Esophagus squamous epithelium (tissue), 5 donors: ENCODE measurements at regions not wholly inside any gene's neighbourhood (a gene's known extent, or its start where the extent isn't known, plus 50 kb on each side); places are given as distances from the start of the nearest gene placed in this dataset.

Experiments
- DNase-seq: peaks from one replicate; lab custom pipeline; 2025; lab: John Stamatoyannopoulos, UW
- H3K27ac ChIP-seq, 4 donors: fragments of 200-600 bp; sonication (generic); one replicate each; pipeline ENCODE4 v1.5.1; 2016 to 2019; ENCODE audit warnings: mild to moderate bottlenecking in 1 of 4
- H3K27me3 ChIP-seq, 4 donors: fragments of 200-600 bp; sonication (generic); 1 replicate in 3 of 4; 2 replicates in 1 of 4; pipeline versions ENCODE4 v1.5.1 to v1.6.0; 2017 to 2021; ENCODE audit warnings: antibody characterized with exemption in 1 of 4
- H3K36me3 ChIP-seq, 3 donors: fragments of 200-600 bp; sonication (generic); one replicate each; pipeline ENCODE4 v1.5.1; 2016 to 2019
- H3K4me1 ChIP-seq, 3 donors: fragments of 200-600 bp; sonication (generic); one replicate each; pipeline ENCODE4 v1.5.1; 2017 to 2019
- H3K4me3 ChIP-seq, 4 donors: fragments of 200-600 bp; sonication (generic); 1 replicate in 3 of 4; 2 replicates in 1 of 4; pipeline ENCODE4 v1.5.1; 2016 to 2019; ENCODE audit warnings: mild to moderate bottlenecking in 2 of 4, moderate library complexity in 1 of 4
- H3K9me3 ChIP-seq, 3 donors: fragments of 200-600 bp; sonication (generic); one replicate each; pipeline ENCODE4 v1.5.1; 2016 to 2019
- CTCF ChIP-seq, 6 experiments: fragments of 450-650 bp in 4 of 6; fragments of 200-600 bp in 2 of 6; sonication (generic) in 2 of 6; IDR thresholded peaks; one replicate each; pipeline ENCODE4 v1.5.1; 2016 to 2019; ENCODE audit warnings: antibody characterized with exemption in 6 of 6, mild to moderate bottlenecking in 4 of 6, moderate library complexity in 4 of 6
- POLR2A ChIP-seq, 4 donors: fragments of 450-650 bp; IDR thresholded peaks; one replicate each; pipeline ENCODE4 v1.6.1; 2017; ENCODE audit warnings: antibody characterized with exemption in 4 of 4, mild to moderate bottlenecking in 4 of 4, moderate library complexity in 3 of 4
- WGBS, 2 donors: methylation state at CpG; one replicate each; pipeline ENCODE4 v1.1.5; 2018; 5-methylcytosine and 5-hydroxymethylcytosine counted together
- intact Hi-C: fragments of 100-400 bp; cut with DNase I; formaldehyde crosslinking; loops from one replicate; pipeline ENCODE4 v1.15.0; 2022
- donor health status: DM: yes; HTN: yes; CAD: no.

DNA sequence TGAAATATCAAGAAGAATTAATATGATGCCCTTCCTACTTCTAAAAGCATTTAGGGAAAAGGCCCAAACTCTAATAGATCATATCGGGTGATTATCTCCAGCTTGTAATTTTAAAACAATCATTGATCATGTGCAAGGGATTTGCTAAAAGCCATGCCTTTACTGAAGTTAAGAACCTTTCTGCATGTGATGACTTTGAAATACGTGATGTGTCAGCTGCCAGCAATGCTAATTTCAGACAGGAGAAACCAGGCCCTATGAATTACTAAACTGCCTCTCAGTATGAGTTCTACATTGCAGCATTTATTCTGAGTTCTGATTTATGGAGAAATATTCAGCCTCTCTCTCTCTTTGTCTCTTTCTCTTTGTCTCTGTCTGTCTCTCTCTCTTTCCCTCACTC is 203.6 kb upstream of the AKR1E2 start:
- no peak overlapping the region for H3K4me3 ChIP-seq
- no peaks in the 10 kb centered on the region for H3K27me3 ChIP-seq
- TF ChIP-seq POLR2A (IDR thresholded peaks at IDR 0.05) = no peak
- no peak for TF ChIP-seq CTCF (IDR thresholded peaks at IDR 0.05)
- no peak overlapping the region for H3K27ac ChIP-seq
- no peak for DNase-seq
- H3K9me3 ChIP-seq = peaks cover 0 to 3% (median 1%) of the 10 kb centered on the region in 3 donors
- no peaks in the 10 kb centered on the region for H3K4me1 ChIP-seq
- no peaks in the 10 kb centered on the region for H3K36me3 ChIP-seq
- 87 to 95% methylated on average over 2 of the region's 2 CpGs for WGBS, 2 donors
- intact Hi-C loops = no loop called here

DNA sequence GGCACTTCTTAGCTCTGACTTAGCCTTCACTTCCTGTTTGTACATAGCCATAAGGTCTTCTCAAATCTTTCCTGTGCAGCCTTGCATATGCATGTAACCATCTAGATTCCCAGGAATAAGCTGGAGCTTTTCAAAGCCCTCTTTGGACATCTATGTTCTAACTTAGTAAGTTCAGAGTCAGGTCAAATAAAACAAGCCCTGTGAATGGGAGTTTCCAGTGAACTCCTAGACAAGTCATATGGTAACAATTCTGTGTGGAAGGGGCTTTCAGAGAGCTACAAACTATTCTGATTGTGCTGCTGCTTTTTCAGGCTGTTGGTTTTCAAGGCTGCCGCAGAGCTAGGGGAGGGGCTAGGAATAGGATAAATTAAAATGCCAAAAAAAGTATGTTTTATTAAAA is 208.4 kb upstream of the AKR1E2 start:
- H3K4me3 ChIP-seq = no peak overlapping the region
- H3K4me1 ChIP-seq = no peaks in the 10 kb centered on the region
- 71 to 88% methylated on average over 1 of the region's 1 CpG for WGBS, 2 donors

GRCh38 chr10:4615042-4615441 is 211.0 kb upstream of the AKR1E2 start:
- H3K27ac ChIP-seq = no peak overlapping the region
- no peak for DNase-seq
- 95 to 100% methylated on average over 1 of the region's 1 CpG for WGBS, 2 donors

More for the DNA sequence above, 208.4 kb upstream of the AKR1E2 start:
- Histone ChIP-seq H3K27me3 (no peaks in the 10 kb centered on the region), H3K27ac (no peak overlapping the region), H3K36me3 (no peaks in the 10 kb centered on the region), H3K9me3 (peaks cover 0 to 8% (median 0%) of the 10 kb centered on the region in 3 donors)
- TF ChIP-seq POLR2A (IDR thresholded peaks at IDR 0.05) (no peak), CTCF (IDR thresholded peaks at IDR 0.05) (no peak)
- no peak for DNase-seq
- intact Hi-C loops = no loop called here

DNA sequence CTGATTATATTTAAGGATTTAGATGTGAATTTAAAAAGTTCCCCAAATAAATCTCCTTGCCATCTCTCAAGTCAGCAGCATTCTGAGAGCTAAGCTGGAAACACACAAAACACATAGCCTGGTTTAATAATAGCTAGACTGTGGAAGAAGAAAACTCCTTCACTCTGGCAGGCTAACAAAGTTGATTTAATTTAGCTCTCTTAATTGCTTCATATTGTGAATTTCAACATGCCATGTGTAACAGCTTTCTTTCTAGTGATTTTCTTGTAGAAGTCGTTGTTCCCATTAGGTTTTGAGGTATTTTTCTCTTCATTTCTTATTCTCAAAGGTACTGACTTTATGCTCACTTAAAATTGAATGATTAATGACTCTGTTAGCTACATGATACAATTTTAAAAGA is 216.8 kb upstream of the AKR1E2 start:
- DNase-seq = no peak
- Histone ChIP-seq H3K27ac (no peak overlapping the region), H3K4me1 (no peaks in the 10 kb centered on the region), H3K27me3 (no peaks in the 10 kb centered on the region), H3K36me3 (no peaks in the 10 kb centered on the region), H3K9me3 (no peaks in the 10 kb centered on the region), H3K4me3 (no peak overlapping the region)
- 54 to 56% methylated on average over 1 of the region's 1 CpG for WGBS, 2 donors
- intact Hi-C loops = no loop called here
- no peak for TF ChIP-seq CTCF (IDR thresholded peaks at IDR 0.05)
- no peak for TF ChIP-seq POLR2A (IDR thresholded peaks at IDR 0.05)

More at GRCh38 chr10:4615042-4615441, 211.0 kb upstream of the AKR1E2 start:
- H3K27me3 ChIP-seq = no peaks in the 10 kb centered on the region
- intact Hi-C loops = no loop called here
- peaks cover 0 to 8% (median 0%) of the 10 kb centered on the region in 3 donors for H3K9me3 ChIP-seq
- no peaks in the 10 kb centered on the region for H3K36me3 ChIP-seq
- TF ChIP-seq CTCF (IDR thresholded peaks at IDR 0.05) = no peak
- TF ChIP-seq POLR2A (IDR thresholded peaks at IDR 0.05) = no peak
- H3K4me3 ChIP-seq = no peak overlapping the region
- no peaks in the 10 kb centered on the region for H3K4me1 ChIP-seq

DNA sequence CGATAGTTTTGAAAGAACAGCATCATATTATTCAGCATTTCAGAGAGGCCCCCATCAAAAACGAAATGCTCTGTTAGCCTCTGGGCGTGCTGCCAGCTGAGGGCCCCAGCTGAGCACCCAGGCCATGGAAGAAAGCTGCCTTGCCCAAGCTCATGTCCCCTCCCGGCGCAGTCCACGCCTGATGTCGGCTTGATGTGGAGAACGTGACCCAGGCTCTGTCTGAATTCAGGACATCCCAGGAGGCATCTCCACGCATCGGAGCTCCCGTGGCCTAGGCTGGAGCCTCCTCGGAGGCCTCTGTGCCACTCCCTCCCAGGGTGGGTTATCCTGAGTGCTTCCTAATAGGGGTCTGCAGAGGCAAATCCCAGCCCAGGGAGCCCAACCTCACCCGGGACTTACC is 218.3 kb upstream of the AKR1E2 start:
- no peaks in the 10 kb centered on the region for H3K9me3 ChIP-seq
- H3K4me3 ChIP-seq = no peak overlapping the region
- no peak for DNase-seq
- no peaks in the 10 kb centered on the region for H3K36me3 ChIP-seq
- intact Hi-C loops = no loop called here
- no peaks in the 10 kb centered on the region for H3K27me3 ChIP-seq
- H3K4me1 ChIP-seq = no peaks in the 10 kb centered on the region
- no peak overlapping the region for H3K27ac ChIP-seq
- WGBS, 2 donors = 45 to 82% methylated on average over 2 to 9 of the region's 13 CpGs
- TF ChIP-seq POLR2A (IDR thresholded peaks at IDR 0.05) = no peak
